ENCODE measurements at regions not wholly inside any gene's neighbourhood (a gene's known extent, or its start where the extent isn't known, plus 50 kb on each side); places are given as distances from the start of the nearest gene placed in this dataset.

DNA sequence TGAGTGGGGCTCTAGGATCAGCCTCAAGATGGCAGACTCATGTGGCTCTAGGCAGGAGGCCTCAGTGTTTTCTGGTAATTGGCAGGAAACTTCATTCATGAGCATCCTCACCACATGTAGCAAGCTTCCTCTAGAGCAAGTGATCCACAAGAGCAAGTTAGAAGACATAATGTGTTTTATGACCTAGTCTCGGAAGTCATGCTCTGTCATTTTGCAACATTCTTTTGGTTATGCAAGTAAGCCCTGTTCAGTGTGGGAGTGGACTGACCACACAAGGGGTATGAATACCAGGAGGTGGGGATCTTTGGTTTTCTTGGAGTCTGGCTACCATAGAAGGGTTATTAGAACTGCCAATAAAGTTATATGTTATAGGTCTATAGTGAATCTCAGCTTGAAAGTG, 66.8 kb upstream of the STK39 start:
- TF ChIP-seq, protein P1, sequence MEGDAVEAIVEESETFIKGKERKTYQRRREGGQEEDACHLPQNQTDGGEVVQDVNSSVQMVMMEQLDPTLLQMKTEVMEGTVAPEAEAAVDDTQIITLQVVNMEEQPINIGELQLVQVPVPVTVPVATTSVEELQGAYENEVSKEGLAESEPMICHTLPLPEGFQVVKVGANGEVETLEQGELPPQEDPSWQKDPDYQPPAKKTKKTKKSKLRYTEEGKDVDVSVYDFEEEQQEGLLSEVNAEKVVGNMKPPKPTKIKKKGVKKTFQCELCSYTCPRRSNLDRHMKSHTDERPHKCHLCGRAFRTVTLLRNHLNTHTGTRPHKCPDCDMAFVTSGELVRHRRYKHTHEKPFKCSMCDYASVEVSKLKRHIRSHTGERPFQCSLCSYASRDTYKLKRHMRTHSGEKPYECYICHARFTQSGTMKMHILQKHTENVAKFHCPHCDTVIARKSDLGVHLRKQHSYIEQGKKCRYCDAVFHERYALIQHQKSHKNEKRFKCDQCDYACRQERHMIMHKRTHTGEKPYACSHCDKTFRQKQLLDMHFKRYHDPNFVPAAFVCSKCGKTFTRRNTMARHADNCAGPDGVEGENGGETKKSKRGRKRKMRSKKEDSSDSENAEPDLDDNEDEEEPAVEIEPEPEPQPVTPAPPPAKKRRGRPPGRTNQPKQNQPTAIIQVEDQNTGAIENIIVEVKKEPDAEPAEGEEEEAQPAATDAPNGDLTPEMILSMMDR (IDR thresholded peaks at IDR 0.05; ENCODE audit: borderline replicate concordance, control extremely low read depth, extremely low read depth, insufficient read depth, missing control alignments), result no peak
- DNase-seq (ENCODE audit: low spot score), result no peak

DNA sequence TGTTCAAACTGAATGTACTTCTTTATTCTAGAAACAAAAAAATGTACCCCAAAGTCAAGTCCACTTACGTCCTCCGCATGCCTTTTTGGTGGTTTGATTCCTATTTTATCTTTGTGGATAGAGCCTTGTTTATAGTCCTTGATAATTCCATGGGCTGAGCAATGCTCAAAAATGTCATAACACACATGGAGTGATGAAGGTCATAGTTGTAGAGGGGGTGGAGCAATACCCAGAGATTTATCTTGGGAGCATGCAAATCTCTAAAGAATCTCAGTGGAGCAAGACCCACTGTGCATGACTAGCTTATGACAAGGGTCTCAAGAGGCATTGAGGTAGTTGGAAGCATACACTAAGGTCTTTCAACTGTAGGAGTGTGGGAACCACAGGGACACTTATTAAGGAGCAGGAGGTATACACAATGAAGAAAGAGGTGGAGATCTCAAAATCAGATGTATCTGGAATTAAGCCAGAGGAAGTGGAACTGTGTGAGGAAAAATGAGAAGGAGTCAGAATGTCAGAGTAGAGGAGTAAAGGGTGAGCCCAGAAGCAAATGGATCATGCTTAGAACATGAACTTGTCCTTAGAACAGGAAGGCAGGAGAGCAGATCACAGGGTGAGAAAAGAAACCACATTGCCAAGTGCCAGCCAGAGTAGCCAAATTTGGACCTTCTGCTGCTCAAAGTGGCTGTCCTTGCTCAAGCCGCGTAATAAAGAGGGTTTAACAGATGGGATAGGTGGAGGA, 68.1 kb upstream of the STK39 start:
- in situ Hi-C loops (cut with MboI; ENCODE audit: low sequenced_read_pairs, unreplicated experiment), result no loop called here
- no peak for DNase-seq (ENCODE audit: low spot score)
- TF ChIP-seq, protein P1 (IDR thresholded peaks at IDR 0.05; ENCODE audit: borderline replicate concordance, control extremely low read depth, extremely low read depth, insufficient read depth, missing control alignments), result no peak

More for the DNA sequence above, 66.8 kb upstream of the STK39 start:
- in situ Hi-C loops (cut with MboI; ENCODE audit: low sequenced_read_pairs, unreplicated experiment), result no loop called here

DNA sequence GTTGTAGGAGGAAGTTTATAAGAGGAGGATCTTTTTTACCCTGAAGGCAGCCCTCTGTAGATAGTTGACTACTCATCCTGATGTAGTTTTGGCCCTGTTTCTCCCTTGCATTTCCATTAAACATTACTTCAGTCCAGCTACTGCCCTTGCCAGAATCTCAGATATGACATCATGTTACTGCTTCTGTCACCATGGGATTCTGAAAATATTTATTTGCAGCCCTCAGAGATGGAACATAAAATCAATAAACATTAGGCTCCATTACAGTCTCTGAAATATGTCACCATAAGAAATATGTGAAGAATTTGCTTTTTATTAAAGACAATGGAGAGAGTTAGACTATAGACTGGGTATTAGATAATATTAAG, 68.7 kb upstream of the STK39 start:
- no peak for DNase-seq (ENCODE audit: low spot score)
- TF ChIP-seq, protein P1 (IDR thresholded peaks at IDR 0.05; ENCODE audit: borderline replicate concordance, control extremely low read depth, extremely low read depth, insufficient read depth, missing control alignments), result no peak
- in situ Hi-C loops (cut with MboI; ENCODE audit: low sequenced_read_pairs, unreplicated experiment), result no loop called here

DNA sequence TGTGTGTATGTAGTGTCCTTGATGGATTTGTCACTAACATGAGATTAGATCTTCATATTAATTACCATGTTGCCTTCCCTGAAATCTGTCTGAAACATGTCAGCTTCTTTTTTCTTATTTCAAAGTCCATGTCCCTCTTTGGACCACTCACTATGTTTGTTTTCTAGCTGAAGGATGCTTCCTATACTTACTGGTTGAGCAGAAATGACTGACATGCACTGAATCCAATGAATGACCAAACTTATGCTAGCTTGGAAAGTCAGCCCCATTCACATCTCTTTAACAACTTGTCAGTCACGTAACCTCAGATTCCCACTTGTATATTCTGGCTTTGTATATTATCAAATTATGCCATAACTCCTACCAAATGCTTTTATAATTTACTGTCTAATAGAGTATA, 69.9 kb upstream of the STK39 start:
- TF ChIP-seq, protein P1 (IDR thresholded peaks at IDR 0.05; ENCODE audit: borderline replicate concordance, control extremely low read depth, extremely low read depth, insufficient read depth, missing control alignments), result no peak
- in situ Hi-C loops (cut with MboI; ENCODE audit: low sequenced_read_pairs, unreplicated experiment), result no loop called here
- no peak for DNase-seq (ENCODE audit: low spot score)

DNA sequence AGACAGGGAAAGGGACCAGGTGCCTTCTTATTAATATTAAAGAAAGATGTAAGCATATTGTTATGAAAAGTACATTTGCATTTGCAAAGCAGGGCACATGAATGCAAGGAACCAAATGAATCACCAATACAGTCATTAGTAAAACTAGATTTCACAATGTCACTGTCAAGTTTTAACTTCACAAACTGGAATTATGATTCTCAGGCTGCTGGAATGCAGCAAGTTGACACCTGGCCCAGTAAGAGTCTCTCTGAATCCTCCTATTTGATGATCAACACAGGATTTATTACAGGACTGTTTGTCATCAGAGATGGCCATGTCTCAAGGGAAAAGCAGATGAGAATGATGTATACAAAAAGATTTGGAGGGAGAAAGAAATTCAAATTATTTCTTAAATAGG, 72.9 kb upstream of the STK39 start:
- in situ Hi-C loops (cut with MboI; ENCODE audit: low sequenced_read_pairs, unreplicated experiment), result no loop called here
- no peak for DNase-seq (ENCODE audit: low spot score)
- TF ChIP-seq, protein P1 (IDR thresholded peaks at IDR 0.05; ENCODE audit: borderline replicate concordance, control extremely low read depth, extremely low read depth, insufficient read depth, missing control alignments), result no peak

DNA sequence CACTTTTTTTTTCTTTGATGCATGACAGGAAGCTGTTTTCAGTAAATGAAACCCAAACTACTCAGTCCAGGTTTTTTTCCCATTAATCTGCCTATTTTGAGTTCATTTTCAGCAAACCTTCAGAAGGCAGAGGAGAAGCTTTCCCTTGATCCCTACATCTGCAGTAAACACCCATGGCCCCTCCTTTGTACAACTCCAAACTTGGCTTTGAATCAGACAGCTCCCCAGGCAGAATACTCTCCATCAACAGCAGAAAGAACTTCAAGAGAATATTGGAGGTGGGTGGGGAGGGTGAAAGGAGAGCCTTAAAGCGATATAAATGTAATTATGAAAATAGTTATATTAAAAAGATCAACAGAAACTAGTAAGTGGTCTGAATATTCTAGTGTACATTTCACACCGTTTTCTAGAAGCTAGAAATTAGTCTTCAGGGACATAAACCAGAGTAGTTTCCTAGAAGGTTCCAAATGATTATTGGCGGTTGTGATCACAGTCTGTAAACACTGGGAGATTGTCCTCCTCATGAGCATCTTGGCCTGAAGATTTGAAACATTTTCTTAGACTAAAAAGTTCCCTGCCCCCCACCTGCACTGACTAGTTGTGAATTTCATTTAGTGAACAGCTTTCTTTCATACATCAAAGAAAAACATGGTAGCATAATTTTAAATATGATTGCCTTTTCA, 75.1 kb upstream of the STK39 start:
- in situ Hi-C loops (cut with MboI; ENCODE audit: low sequenced_read_pairs, unreplicated experiment), result no loop called here
- TF ChIP-seq, protein P1 (IDR thresholded peaks at IDR 0.05; ENCODE audit: borderline replicate concordance, control extremely low read depth, extremely low read depth, insufficient read depth, missing control alignments), result no peak
- no peak for DNase-seq (ENCODE audit: low spot score)

Data from GM13976 (cell line).